Mesothelial cell of epicardium (in vitro differentiated cells): ENCODE measurements at regions not wholly inside any gene's neighbourhood (a gene's known extent, or its start where the extent isn't known, plus 50 kb on each side); places are given as distances from the start of the nearest gene placed in this dataset.

Source experiments
- DNase-seq, 2 experiments: peaks; one replicate each; pipeline ENCODE4 v3.0.0; 2021; ENCODE audit warnings: low spot score in 2 of 2; ENCODE audit not compliant: unreplicated experiment in 2 of 2
- H3K27ac Mint-ChIP-seq: 2 replicates; pipeline ENCODE4 v1.8.0; 2021; ENCODE audit warnings: mixed read lengths
- H3K27me3 Mint-ChIP-seq: 2 replicates; pipeline ENCODE4 v1.8.0; 2021; ENCODE audit warnings: low read depth, mixed read lengths
- H3K36me3 Mint-ChIP-seq: 2 replicates; pipeline ENCODE4 v1.8.0; 2021; ENCODE audit warnings: mixed read lengths
- H3K4me1 Mint-ChIP-seq: 2 replicates; pipeline ENCODE4 v1.8.0; 2021; ENCODE audit warnings: mixed read lengths
- H3K4me3 Mint-ChIP-seq: 2 replicates; pipeline ENCODE4 v1.8.0; 2021; ENCODE audit warnings: mild to moderate bottlenecking, moderate library complexity, mixed read lengths
- H3K9me3 Mint-ChIP-seq: 2 replicates; pipeline ENCODE4 v1.8.0; 2021; ENCODE audit warnings: mixed read lengths
- TF ChIP-seq, protein P1 (sequence below): fragments of 200-600 bp; sonication (generic); IDR thresholded peaks from one replicate; pipeline ENCODE4 v1.5.0; 2021; ENCODE audit warnings: antibody characterized with exemption; ENCODE audit not compliant: unreplicated experiment

DNA sequence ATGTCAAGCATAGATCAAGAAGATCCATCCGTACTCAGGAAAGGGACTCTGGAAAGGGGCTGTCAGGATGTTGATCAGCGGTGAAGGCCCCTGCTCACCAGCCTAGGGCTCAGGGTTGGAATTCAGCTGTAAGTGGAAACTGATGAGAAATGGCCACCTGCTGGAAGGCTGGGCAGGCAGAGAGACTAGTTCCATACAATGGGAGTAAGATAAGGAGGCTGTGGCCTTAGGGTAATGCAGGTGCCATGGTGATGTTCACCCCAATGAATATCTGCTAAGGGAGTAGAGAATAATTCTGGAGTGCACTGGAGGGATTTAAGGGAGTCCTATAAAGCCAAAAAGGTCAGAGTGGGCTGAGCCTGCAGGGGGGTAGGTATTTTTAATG lies 256.6 kb downstream of the CYRIA start:
- Mint-ChIP-seq H3K27ac (peak overlapping the region; percentile 94), H3K4me3 (no peak overlapping the region), H3K4me1 (peaks cover 70% of the 10 kb centered on the region)

DNA sequence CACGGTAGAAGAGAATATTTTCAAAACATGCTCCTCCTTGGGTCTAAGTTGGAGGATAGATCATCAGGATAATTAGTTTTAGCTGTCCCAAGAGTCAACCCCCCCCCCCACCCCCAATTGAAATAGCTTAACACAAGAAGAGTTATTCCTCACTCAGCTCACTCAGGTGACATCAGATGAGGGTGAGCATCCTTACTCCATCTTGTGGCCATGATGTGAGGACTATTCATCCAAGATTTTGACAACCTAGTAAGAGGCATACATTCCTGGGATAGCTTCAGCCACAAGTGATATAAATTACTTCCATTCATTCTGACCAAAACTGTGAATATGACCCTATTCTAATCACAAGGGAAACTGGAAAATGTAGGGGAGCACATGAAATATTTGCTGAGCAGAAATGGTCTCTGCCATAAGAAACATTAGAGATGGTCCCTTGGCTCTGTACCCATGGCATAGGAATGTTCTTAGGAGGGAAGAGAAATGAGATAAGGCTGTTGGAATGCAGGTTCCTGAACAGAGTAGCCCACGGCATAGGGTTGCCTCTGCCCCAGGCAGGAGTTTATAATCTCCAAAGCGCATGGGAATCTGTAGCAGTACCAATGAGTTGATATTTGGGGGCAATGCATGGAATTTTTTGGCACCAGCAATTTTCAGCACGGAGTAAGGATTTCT lies 257.2 kb downstream of the CYRIA start:
- TF ChIP-seq, protein P1, sequence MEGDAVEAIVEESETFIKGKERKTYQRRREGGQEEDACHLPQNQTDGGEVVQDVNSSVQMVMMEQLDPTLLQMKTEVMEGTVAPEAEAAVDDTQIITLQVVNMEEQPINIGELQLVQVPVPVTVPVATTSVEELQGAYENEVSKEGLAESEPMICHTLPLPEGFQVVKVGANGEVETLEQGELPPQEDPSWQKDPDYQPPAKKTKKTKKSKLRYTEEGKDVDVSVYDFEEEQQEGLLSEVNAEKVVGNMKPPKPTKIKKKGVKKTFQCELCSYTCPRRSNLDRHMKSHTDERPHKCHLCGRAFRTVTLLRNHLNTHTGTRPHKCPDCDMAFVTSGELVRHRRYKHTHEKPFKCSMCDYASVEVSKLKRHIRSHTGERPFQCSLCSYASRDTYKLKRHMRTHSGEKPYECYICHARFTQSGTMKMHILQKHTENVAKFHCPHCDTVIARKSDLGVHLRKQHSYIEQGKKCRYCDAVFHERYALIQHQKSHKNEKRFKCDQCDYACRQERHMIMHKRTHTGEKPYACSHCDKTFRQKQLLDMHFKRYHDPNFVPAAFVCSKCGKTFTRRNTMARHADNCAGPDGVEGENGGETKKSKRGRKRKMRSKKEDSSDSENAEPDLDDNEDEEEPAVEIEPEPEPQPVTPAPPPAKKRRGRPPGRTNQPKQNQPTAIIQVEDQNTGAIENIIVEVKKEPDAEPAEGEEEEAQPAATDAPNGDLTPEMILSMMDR = no peak
- H3K27ac Mint-ChIP-seq = peak overlapping the region; percentile 94
- H3K4me1 Mint-ChIP-seq = peaks cover 69% of the 10 kb centered on the region
- no peaks in the 10 kb centered on the region for H3K36me3 Mint-ChIP-seq
- H3K4me3 Mint-ChIP-seq = no peak overlapping the region
- no peaks in the 10 kb centered on the region for H3K27me3 Mint-ChIP-seq
- peaks cover 5% of the 10 kb centered on the region for H3K9me3 Mint-ChIP-seq
- DNase-seq = no peak

More for the DNA sequence above, 256.6 kb downstream of the CYRIA start:
- Mint-ChIP-seq H3K36me3 (no peaks in the 10 kb centered on the region), H3K9me3 (peaks cover 5% of the 10 kb centered on the region), H3K27me3 (no peaks in the 10 kb centered on the region)
- TF ChIP-seq, protein P1 = no peak
- no peak for DNase-seq

DNA sequence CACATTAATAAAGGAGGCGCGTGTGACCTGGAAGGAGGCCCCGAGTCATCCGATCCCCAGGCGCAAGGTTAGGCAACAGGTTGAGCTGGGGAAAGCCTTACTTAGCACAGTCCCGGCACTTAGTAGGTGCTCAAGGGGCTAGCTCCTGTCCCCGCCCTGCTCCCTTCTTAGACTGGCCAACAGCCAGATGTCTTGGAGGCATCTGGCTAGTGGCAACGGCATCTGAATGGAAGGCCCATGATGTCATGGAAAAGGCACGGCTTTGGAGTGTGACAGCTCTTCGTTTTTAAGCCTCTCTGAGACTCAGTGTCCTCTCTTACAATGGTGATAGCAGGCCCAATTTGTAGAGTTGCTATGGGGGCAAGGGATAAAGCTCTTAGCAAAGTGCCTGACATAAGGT lies 258.3 kb downstream of the CYRIA start:
- no peak overlapping the region for H3K4me3 Mint-ChIP-seq
- H3K27me3 Mint-ChIP-seq = no peaks in the 10 kb centered on the region
- TF ChIP-seq, protein P1 = no peak
- H3K36me3 Mint-ChIP-seq = no peaks in the 10 kb centered on the region
- peaks cover 5% of the 10 kb centered on the region for H3K9me3 Mint-ChIP-seq
- peak in 1 of 2 experiments; percentile 56 for DNase-seq
- peaks cover 66% of the 10 kb centered on the region for H3K4me1 Mint-ChIP-seq
- peak overlapping the region; percentile 92 for H3K27ac Mint-ChIP-seq

DNA sequence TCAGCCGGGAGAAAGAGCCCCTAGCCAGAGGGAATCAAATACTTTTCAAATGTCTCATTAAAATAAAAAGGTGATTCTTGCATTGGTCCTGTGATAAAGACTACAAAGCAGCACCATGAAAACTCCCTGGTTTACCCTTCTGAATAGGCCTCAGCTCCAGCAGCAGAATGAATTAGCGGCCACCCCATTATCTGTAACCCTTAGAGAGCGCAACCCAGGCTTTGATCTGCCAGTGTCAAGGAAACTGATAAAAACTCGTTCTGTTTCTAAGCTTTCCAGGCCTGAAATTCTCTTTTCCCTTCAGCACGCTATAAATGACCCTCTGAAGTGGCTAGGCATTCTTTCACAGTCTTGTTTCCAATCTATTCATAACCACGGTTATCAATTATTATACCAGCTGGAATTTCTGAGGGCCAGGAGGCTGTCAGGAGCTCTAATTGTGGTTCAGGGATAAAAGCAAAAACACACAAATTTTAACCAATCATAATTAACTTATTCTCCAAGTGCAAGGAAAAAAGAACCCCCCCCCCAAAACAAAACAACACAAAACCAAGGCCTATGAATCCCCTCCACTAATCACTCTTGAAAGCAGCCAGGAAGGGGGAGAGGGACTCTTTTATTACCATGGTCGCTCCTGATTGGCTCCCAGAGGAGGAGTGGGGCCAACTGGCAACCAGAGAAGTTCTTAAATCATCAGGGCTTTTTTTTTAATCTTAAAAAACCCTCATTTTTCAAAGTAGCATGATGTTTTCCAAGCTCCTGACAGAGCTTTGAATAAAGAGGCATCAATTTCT lies 258.9 kb downstream of the CYRIA start:
- no peaks in the 10 kb centered on the region for H3K36me3 Mint-ChIP-seq
- no peaks in the 10 kb centered on the region for H3K27me3 Mint-ChIP-seq
- peaks cover 66% of the 10 kb centered on the region for H3K4me1 Mint-ChIP-seq
- H3K4me3 Mint-ChIP-seq = no peak overlapping the region
- H3K27ac Mint-ChIP-seq = peak overlapping the region; percentile 92
- DNase-seq = no peak
- TF ChIP-seq, protein P1 = no peak
- peaks cover 5% of the 10 kb centered on the region for H3K9me3 Mint-ChIP-seq

DNA sequence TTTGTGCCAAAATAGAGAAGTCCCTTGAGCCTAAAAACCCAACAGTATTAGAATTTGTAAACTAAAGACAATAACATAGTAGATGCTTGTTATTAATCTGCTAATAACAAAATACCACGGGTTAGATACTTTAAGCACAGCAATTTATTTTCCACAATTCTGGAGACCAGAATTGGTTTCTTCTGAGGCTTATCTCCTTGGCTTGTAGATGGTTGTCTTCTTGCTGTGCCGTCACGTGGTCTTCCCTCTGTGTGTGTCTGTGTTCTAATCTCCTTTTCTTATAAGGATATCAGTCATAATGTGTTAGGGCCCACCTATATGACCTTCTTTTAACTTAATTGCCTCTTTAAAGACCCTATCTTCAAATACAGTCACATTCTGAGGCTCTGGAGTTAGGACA lies 260.1 kb downstream of the CYRIA start:
- peak overlapping the region; percentile 92 for H3K27ac Mint-ChIP-seq
- no peaks in the 10 kb centered on the region for H3K9me3 Mint-ChIP-seq
- peaks cover 66% of the 10 kb centered on the region for H3K4me1 Mint-ChIP-seq

More for the DNA sequence above, 260.1 kb downstream of the CYRIA start:
- DNase-seq = no peak
- no peak overlapping the region for H3K4me3 Mint-ChIP-seq
- no peaks in the 10 kb centered on the region for H3K27me3 Mint-ChIP-seq
- TF ChIP-seq, protein P1 = no peak
- H3K36me3 Mint-ChIP-seq = no peaks in the 10 kb centered on the region
